ENCODE measurements at regions not wholly inside any gene's neighbourhood (a gene's known extent, or its start where the extent isn't known, plus 50 kb on each side); places are given as distances from the start of the nearest gene placed in this dataset.

DNA sequence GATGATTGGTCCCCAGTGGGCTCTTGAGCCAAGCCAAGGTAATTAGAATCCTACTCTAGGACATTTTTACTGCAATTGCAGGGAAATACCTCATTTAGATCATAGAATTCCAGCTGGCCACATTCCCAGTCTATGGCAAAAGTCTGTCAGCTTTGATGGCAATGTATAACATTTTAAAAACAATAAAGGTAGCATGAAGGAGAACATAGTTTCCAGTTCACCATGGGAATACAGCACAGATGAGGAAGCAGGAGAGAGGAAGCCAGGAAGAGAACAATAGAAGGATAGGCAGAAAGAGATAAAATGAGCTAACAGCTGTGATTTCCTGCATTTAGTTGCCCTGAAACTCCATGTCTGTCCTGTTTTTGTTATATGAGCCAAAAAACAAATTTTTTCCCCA lies 897.3 kb upstream of the DDX18 start:
- TF ChIP-seq POLR2A (IDR thresholded peaks at IDR 0.05; ENCODE audit: borderline replicate concordance, extremely low read depth, insufficient read depth, insufficient read length) = no peak
- TF ChIP-seq CTCF (IDR thresholded peaks at IDR 0.05 in 2 of 3, conservative IDR thresholded peaks at IDR 0.05 in 1 of 3; ENCODE audit: borderline replicate concordance in 1 of 3, insufficient read depth in 1 of 3, low read depth in 2 of 3, low read length in 2 of 3) = no peak
- no peak for TF ChIP-seq EZH2phosphoT487 (IDR thresholded peaks at IDR 0.05; ENCODE audit: borderline replicate concordance)
- no peak for TF ChIP-seq JUND (IDR thresholded peaks at IDR 0.05)
- TF ChIP-seq CEBPB (IDR thresholded peaks at IDR 0.05; ENCODE audit: low read depth) = no peak
- no peak for TF ChIP-seq EGR1 (IDR thresholded peaks at IDR 0.05; ENCODE audit: low read depth)
- no peak for TF ChIP-seq POLR2AphosphoS5 (IDR thresholded peaks at IDR 0.05; ENCODE audit: low read depth, low read length)
- no peak for TF ChIP-seq TCF7L2 (IDR thresholded peaks at IDR 0.05; ENCODE audit: borderline replicate concordance, extremely low read depth, insufficient read depth, insufficient read length)
- no peak for TF ChIP-seq RAD21 (IDR thresholded peaks at IDR 0.05; ENCODE audit: low read depth)
